ENCODE measurements at regions not wholly inside any gene's neighbourhood (a gene's known extent, or its start where the extent isn't known, plus 50 kb on each side); places are given as distances from the start of the nearest gene placed in this dataset.
A peak's percentile ranks its signal among the peaks of the same experiment; 100 is the strongest.

GRCh38 chr7:1368682-1369571 is 90.3 kb downstream of the MICALL2 start:
- TF ChIP-seq CTCF (IDR thresholded peaks at IDR 0.05; ENCODE audit: low read depth, low read length, missing control alignments) = peak; percentile 16
- DNase-seq (ENCODE audit: low read depth) = no peak
- no peak overlapping the region for H3K4me3 ChIP-seq (ENCODE audit: low read depth, low read length)
- in situ Hi-C loops (cut with HindIII; ENCODE audit: low sequenced_read_pairs) = no loop called here

DNA sequence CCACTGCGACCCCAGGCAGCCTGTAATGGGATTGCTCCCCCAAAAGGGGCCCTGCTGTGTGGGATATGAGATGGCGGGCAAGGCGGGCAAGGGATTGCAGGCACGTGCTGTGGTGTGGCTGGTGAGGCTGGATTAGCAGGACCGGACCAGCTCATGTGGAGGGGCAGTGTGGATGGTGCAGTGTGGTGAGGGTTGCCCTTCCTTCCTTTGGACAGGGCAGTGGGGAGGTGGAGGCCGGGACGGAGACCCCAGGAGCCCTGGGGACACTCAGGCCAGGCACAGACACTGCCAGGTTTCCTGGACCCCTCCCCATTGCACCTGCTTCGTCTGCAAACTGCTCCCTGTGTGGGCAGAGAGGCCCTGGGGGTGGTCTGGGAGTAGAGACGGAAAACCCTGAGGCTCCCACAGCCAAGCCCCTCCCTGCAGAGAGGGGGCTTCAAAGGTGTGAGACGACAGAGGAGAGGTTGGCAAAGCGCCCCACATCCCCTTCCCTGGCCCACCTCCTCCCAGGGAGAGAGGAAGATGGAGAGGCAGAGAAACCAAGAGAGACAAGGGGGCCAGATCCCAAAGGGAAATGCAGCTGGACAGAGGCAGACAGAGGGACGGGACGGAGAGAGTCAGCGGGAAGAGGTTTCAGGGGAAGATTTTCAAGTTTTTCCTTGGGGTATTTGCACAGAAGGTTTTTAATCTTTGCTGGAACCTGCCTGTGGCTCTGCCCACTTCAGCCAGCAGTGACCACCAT is 89.2 kb downstream of the MICALL2 start:
- in situ Hi-C loops (cut with HindIII; ENCODE audit: low sequenced_read_pairs) = no loop called here
- TF ChIP-seq CTCF (IDR thresholded peaks at IDR 0.05; ENCODE audit: low read depth, low read length, missing control alignments) = no peak
- no peak for DNase-seq (ENCODE audit: low read depth)
- H3K4me3 ChIP-seq (ENCODE audit: low read depth, low read length) = no peak overlapping the region

- H3K4me3 ChIP-seq (ENCODE audit: low read depth, low read length) = no peak overlapping the region
- in situ Hi-C loops (cut with HindIII; ENCODE audit: low sequenced_read_pairs) = no loop called here
- TF ChIP-seq CTCF (IDR thresholded peaks at IDR 0.05; ENCODE audit: low read depth, low read length, missing control alignments) = no peak
- DNase-seq (ENCODE audit: low read depth) = no peak
These were observed 88.5 kb downstream of the MICALL2 start for GRCh38 chr7:1370738-1371137.

GRCh38 chr7:1372063-1372462 is 87.2 kb downstream of the MICALL2 start:
- DNase-seq (ENCODE audit: low read depth) = no peak
- in situ Hi-C loops (cut with HindIII; ENCODE audit: low sequenced_read_pairs) = no loop called here
- H3K4me3 ChIP-seq (ENCODE audit: low read depth, low read length) = no peak overlapping the region
- no peak for TF ChIP-seq CTCF (IDR thresholded peaks at IDR 0.05; ENCODE audit: low read depth, low read length, missing control alignments)

DNA sequence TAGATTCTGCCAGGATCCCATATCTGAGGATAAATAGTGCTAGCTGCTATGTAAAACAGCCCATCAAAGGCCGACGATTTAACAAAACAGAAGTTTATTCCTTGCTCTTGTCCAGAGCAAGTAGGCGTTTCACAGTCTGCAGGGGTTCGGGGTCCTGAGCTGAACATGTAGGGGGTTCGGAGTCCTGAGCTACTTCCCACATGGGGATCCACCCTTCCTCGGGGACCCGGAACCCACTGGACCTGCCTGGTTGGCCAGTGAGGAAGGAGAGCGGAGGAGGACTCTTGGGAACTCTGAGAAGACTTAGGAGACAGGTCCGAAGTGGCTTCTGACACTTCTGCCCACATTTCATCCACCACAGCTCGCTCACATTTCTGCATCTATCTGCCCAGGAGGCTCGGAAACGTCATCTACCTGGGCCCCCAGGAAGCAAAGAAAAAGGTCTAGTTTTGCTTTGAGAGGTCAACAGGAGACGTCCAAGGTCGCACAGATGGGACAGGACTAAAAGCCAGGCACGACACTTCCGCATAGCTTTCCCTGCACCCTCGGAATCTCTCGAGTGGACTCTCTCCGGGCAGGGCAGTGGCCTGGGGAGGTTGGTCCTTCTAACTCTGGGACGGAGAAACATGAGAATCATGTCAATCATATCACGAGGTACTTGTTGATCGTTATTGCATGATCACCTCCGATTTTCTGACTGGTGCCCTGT is 86.4 kb downstream of the MICALL2 start:
- in situ Hi-C loops (cut with HindIII; ENCODE audit: low sequenced_read_pairs) = no loop called here
- H3K4me3 ChIP-seq (ENCODE audit: low read depth, low read length) = no peak overlapping the region
- TF ChIP-seq CTCF (IDR thresholded peaks at IDR 0.05; ENCODE audit: low read depth, low read length, missing control alignments) = no peak
- DNase-seq (ENCODE audit: low read depth) = no peak
